Vagina (tissue), 2 donors: ENCODE measurements at regions not wholly inside any gene's neighbourhood (a gene's known extent, or its start where the extent isn't known, plus 50 kb on each side); places are given as distances from the start of the nearest gene placed in this dataset.

Source experiments
- POLR2A ChIP-seq, 2 donors: fragments of 450-650 bp; IDR thresholded peaks; one replicate each; pipeline ENCODE4 v1.6.1; 2017; ENCODE audit warnings: antibody characterized with exemption in 2 of 2, mild to moderate bottlenecking in 2 of 2, moderate library complexity in 2 of 2
- POLR2AphosphoS5 ChIP-seq, 2 donors: sonication (generic); formaldehyde crosslinking; IDR thresholded peaks; one replicate each; pipeline ENCODE4 v1.9.0; 2017; ENCODE audit warnings: antibody characterized with exemption in 2 of 2, mild to moderate bottlenecking in 2 of 2, low read depth in 1 of 2; ENCODE audit not compliant: insufficient read depth in 1 of 2
- TF ChIP-seq, protein P1 (sequence below), 3 experiments: fragments of 450-650 bp in 2 of 3; fragments of 200-600 bp in 1 of 3; sonication (generic) in 1 of 3; IDR thresholded peaks; one replicate each; pipeline ENCODE4 v1.5.1; 2017 to 2019; ENCODE audit warnings: antibody characterized with exemption in 3 of 3, mild to moderate bottlenecking in 2 of 3, moderate library complexity in 2 of 3

DNA sequence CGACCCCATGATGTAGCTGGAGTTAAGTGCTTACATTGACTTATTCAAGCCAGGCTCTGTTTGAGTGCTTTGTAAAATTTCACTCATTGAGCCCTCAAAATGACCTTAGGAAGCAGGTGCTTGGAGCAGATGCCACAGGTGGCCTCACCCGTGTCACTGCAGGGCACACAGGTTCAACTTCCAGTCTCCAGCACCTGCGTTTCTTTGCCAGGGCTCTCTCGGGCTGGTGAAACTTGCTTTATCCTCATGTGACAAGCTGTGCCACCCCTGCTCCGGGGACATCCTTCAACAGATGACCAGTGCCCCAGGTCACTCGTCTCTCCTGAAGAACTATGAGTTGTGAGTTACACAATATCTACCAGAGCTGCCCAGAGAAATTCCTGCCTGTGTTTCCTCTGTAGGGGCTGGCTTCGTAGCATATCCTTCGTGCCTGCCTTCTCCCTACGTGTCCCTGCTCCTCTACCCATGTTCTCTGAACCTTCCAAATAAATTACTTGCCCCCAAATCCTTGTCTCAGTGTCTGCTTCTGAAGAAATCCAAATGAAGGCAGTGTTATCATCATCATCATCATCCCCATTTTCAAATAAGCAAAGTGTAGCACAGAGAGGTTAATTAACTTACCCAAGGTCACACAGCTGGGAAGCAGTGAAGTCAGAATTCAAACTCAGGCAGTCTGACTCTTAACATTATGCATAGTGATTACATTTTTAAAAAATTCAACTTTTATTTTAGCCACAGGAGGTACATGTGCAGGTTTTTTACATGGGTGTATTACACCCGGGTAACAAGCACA lies 352.5 kb downstream of the NPIPA8 start:
- TF ChIP-seq POLR2A (IDR thresholded peaks at IDR 0.05) = no peak
- TF ChIP-seq, protein P1, sequence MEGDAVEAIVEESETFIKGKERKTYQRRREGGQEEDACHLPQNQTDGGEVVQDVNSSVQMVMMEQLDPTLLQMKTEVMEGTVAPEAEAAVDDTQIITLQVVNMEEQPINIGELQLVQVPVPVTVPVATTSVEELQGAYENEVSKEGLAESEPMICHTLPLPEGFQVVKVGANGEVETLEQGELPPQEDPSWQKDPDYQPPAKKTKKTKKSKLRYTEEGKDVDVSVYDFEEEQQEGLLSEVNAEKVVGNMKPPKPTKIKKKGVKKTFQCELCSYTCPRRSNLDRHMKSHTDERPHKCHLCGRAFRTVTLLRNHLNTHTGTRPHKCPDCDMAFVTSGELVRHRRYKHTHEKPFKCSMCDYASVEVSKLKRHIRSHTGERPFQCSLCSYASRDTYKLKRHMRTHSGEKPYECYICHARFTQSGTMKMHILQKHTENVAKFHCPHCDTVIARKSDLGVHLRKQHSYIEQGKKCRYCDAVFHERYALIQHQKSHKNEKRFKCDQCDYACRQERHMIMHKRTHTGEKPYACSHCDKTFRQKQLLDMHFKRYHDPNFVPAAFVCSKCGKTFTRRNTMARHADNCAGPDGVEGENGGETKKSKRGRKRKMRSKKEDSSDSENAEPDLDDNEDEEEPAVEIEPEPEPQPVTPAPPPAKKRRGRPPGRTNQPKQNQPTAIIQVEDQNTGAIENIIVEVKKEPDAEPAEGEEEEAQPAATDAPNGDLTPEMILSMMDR (IDR thresholded peaks at IDR 0.05) = no peak
- TF ChIP-seq POLR2AphosphoS5 (IDR thresholded peaks at IDR 0.05; ENCODE audit: insufficient read depth in 1 of 2, low read depth in 1 of 2) = no peak
